MM.1S (cell line): ENCODE measurements at regions not wholly inside any gene's neighbourhood (a gene's known extent, or its start where the extent isn't known, plus 50 kb on each side); places are given as distances from the start of the nearest gene placed in this dataset.

Source experiments
- EZH2 ChIP-seq: fragments of 300-600 bp; sonication (generic); optimal IDR thresholded peaks from 2 replicates; pipeline ENCODE3; 2017; ENCODE audit warnings: low read depth, mild to moderate bottlenecking, antibody characterized with exemption, low read length, mixed read lengths
- TF ChIP-seq, protein P1 (sequence below): fragments of 300-600 bp; sonication (generic); IDR thresholded peaks from 2 replicates; pipeline ENCODE4 v1.5.1; 2016; ENCODE audit warnings: antibody characterized with exemption, low read length, mixed read lengths

DNA sequence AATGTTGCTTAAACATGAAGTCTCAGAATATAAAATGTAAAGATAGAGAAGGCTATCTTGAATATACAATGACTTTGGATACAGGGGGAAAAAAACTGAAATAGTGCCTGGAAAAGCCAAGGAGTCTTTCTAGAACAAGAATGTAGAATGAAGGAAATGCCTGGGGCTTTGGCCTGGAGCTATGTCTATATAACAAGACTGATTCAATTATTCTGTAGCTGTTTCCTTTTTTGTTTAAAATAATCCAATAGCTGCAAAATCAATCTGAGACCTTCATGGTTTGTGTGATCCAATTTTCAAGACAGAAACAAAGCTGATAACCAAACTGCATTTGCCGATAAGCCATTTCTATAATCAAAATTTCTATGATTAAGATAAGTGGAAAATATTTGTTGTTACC, 530.9 kb upstream of the NBEA start:
- no peak for TF ChIP-seq EZH2
- TF ChIP-seq, protein P1, sequence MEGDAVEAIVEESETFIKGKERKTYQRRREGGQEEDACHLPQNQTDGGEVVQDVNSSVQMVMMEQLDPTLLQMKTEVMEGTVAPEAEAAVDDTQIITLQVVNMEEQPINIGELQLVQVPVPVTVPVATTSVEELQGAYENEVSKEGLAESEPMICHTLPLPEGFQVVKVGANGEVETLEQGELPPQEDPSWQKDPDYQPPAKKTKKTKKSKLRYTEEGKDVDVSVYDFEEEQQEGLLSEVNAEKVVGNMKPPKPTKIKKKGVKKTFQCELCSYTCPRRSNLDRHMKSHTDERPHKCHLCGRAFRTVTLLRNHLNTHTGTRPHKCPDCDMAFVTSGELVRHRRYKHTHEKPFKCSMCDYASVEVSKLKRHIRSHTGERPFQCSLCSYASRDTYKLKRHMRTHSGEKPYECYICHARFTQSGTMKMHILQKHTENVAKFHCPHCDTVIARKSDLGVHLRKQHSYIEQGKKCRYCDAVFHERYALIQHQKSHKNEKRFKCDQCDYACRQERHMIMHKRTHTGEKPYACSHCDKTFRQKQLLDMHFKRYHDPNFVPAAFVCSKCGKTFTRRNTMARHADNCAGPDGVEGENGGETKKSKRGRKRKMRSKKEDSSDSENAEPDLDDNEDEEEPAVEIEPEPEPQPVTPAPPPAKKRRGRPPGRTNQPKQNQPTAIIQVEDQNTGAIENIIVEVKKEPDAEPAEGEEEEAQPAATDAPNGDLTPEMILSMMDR = no peak
